Retinal pigment epithelial cell (primary cell): ENCODE measurements at regions not wholly inside any gene's neighbourhood (a gene's known extent, or its start where the extent isn't known, plus 50 kb on each side); places are given as distances from the start of the nearest gene placed in this dataset.

Experiments used
- DNase-seq: peaks from one replicate; pipeline ENCODE4 v3.0.0-alpha.2; 2010; ENCODE audit warnings: low read depth
- H3K4me3 ChIP-seq: 2 replicates; pipeline ENCODE4 v1.5.1; 2011; ENCODE audit warnings: mild to moderate bottlenecking, low read length, control low read depth, moderate library complexity
- CTCF ChIP-seq: conservative IDR thresholded peaks from 2 replicates; pipeline ENCODE4 v1.5.1; 2011; ENCODE audit warnings: low read depth, low read length, control low read depth, inconsistent platforms

DNA sequence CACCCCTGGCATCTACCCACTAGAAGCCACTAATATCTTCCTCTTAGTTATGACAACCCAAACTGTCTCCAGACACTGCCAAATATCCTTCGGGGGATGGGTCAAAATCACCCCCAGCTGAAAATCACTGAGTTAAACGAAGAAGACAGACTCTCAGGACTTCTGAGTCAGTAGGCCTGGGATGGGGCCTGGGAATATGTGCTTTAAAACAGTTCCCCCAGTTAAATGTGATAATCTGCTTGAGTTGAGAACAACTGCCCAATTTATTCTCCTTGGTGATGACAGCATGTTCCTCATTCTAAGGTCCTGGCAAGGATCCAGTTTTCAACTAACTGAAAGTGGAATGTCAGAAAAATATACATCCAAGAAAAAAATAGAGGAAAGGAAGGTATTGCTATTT, 52.4 kb downstream of the CBLL2 start:
- no peak for DNase-seq
- no peak overlapping the region for H3K4me3 ChIP-seq
- TF ChIP-seq CTCF, result no peak

GRCh38 chrX:22329783-22330182, 57.1 kb downstream of the CBLL2 start:
- no peak overlapping the region for H3K4me3 ChIP-seq
- DNase-seq, result no peak
- no peak for TF ChIP-seq CTCF

GRCh38 chrX:22338740-22339139, 66.0 kb downstream of the CBLL2 start:
- TF ChIP-seq CTCF, result no peak
- DNase-seq, result no peak
- H3K4me3 ChIP-seq, result no peak overlapping the region

- no peak overlapping the region for H3K4me3 ChIP-seq
- TF ChIP-seq CTCF, result no peak
- DNase-seq, result no peak
Observed at GRCh38 chrX:22339459-22339858, 66.7 kb downstream of the CBLL2 start.

- no peak for DNase-seq
- no peak for TF ChIP-seq CTCF
- H3K4me3 ChIP-seq, result no peak overlapping the region
Observed at GRCh38 chrX:22340022-22340616, 67.4 kb downstream of the CBLL2 start.

DNA sequence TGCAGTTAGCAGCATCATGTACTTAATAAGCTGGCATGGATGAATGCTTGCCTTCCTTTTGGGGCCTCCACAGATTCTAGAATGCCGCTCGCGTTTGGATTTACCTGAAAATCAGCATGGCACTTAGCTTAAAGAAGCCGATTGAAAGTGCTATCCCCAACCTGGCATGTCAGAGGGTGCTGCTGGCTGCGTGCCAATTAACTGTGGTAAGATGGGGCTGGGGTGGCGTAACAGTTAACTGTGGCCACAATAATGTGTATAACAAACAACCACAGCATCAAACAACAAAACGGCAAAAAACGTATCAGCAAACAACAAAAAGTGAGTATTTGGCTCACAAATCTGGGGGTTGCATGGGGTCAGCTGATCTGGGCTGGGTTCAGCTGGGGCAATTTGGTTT, 70.5 kb downstream of the CBLL2 start:
- TF ChIP-seq CTCF, result no peak
- no peak overlapping the region for H3K4me3 ChIP-seq
- no peak for DNase-seq

DNA sequence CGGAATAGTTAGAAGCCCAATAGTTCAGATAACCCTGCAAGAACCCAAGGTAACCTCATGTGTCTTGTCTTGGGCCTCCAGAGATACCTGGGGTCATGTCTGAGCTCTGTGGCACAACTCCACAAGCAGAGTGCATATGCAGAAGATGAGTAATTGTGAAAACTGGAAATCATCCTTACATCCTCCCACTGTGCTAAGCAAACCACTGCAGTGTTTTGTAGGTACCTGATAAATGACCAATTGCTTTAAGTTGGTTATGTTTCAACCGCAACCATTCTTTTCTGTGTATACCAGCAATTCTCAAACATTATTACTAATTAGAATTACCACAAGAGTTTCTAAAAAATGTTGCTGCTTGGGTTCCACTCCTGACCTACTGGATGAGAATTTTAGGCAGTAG, 73.2 kb downstream of the CBLL2 start:
- no peak for TF ChIP-seq CTCF
- no peak for DNase-seq
- no peak overlapping the region for H3K4me3 ChIP-seq
